NCI-H2227 (cell line): ENCODE measurements at regions not wholly inside any gene's neighbourhood (a gene's known extent, or its start where the extent isn't known, plus 50 kb on each side); places are given as distances from the start of the nearest gene placed in this dataset.

ENCODE experiments used
- DNase-seq: peaks from one replicate; lab custom pipeline; 2025; ENCODE audit not compliant: unreplicated experiment; lab: John Stamatoyannopoulos, UW

- DNase-seq, result no peak
Observed at GRCh38 chr7:54476609-54477008, 65.6 kb upstream of the VSTM2A start.

- DNase-seq, result no peak
Observed at GRCh38 chr7:54477083-54477482, 65.1 kb upstream of the VSTM2A start.

- DNase-seq, result no peak
Observed at GRCh38 chr7:54483523-54483922, 58.7 kb upstream of the VSTM2A start.

GRCh38 chr7:54485044-54485443 lies 57.1 kb upstream of the VSTM2A start:
- DNase-seq, result no peak
